ENCODE measurements at regions not wholly inside any gene's neighbourhood (a gene's known extent, or its start where the extent isn't known, plus 50 kb on each side); places are given as distances from the start of the nearest gene placed in this dataset.

DNA sequence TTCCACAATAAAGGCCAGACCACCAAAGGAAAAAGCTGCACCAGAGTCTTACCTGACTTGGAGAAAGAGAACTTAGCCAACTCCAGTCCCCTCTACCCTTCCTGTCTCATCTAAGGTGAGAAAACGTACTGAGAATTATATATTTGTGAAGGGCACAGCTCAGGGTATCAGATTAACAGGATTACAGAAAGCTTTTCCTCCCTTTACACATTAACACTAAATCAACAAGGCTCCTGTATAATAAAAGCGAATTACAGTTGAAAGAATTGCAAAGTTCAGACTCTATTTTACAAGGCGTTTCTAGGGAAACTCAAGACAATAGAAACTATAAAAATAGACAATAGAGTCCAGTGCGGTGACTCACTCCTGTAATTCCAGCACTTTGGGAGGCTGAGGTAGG lies 82.7 kb upstream of the RPL10L start:
- H3K79me2 ChIP-seq (ENCODE audit: insufficient read depth, low read depth), result no peaks in the 10 kb centered on the region
- no peak for TF ChIP-seq CTCF (conservative IDR thresholded peaks at IDR 0.05; ENCODE audit: low read depth, low read length)
- no peaks in the 10 kb centered on the region for H3K27me3 ChIP-seq (ENCODE audit: insufficient read depth, low read depth)
- no peak overlapping the region for H3K4me3 ChIP-seq (IDR thresholded peaks at IDR 0.05; ENCODE audit: insufficient read depth, low read depth, low read length)
- H3K4me1 ChIP-seq (ENCODE audit: low read depth, poor library complexity, severe bottlenecking), result no peaks in the 10 kb centered on the region
- no peaks in the 10 kb centered on the region for H3K36me3 ChIP-seq (ENCODE audit: insufficient read depth)
- H2AFZ ChIP-seq (ENCODE audit: low read depth), result no peak overlapping the region
- no peaks in the 10 kb centered on the region for H4K20me1 ChIP-seq (ENCODE audit: insufficient read depth)
- H3K9ac ChIP-seq, result no peak overlapping the region
- H3K27ac ChIP-seq, result no peak overlapping the region
- H3K4me2 ChIP-seq, result no peak overlapping the region

DNA sequence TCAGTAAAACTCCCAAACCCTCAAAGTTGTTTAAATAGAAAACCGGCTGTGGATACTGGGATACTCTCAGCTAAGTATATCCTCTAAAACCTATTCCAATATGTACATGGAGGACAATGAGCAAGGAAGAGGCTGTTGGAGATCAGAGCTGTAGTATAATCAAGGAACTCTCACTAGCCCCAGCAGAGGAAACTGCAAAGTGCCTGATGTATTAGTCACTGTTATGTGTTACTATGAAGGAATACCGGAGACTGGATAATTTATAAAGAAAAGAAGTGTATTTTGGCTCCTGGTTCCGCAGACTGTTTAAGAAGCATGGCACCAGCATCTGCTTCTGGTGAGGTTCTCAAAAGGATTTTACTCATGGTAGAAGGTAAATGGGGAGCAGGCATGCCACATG lies 65.6 kb upstream of the RPL10L start:
- Histone ChIP-seq H3K4me1 (ENCODE audit: low read depth, poor library complexity, severe bottlenecking) (no peaks in the 10 kb centered on the region), H3K27me3 (ENCODE audit: insufficient read depth, low read depth) (no peaks in the 10 kb centered on the region), H4K20me1 (ENCODE audit: insufficient read depth) (no peaks in the 10 kb centered on the region), H3K9ac (no peak overlapping the region), H3K27ac (no peak overlapping the region), H3K79me2 (ENCODE audit: insufficient read depth, low read depth) (no peaks in the 10 kb centered on the region), H3K36me3 (ENCODE audit: insufficient read depth) (no peaks in the 10 kb centered on the region), H3K4me2 (no peak overlapping the region), H2AFZ (ENCODE audit: low read depth) (no peak overlapping the region), H3K4me3 (IDR thresholded peaks at IDR 0.05; ENCODE audit: insufficient read depth, low read depth, low read length) (no peak overlapping the region)
- TF ChIP-seq CTCF (conservative IDR thresholded peaks at IDR 0.05; ENCODE audit: low read depth, low read length), result no peak
